Transverse colon (tissue), 4 donors: ENCODE measurements at regions not wholly inside any gene's neighbourhood (a gene's known extent, or its start where the extent isn't known, plus 50 kb on each side); places are given as distances from the start of the nearest gene placed in this dataset.
"Not testable (repeated sequence)": the region's sequence is repeated elsewhere in the genome, so short reads cannot be mapped to it uniquely, and the experiment has no call there.

Experiments used
- DNase-seq: peaks from one replicate; pipeline ENCODE4 v3.0.0-alpha.2; 2019
- H3K27ac ChIP-seq, 4 donors: fragments of 200-600 bp; sonication (generic); 2 replicates each; pipeline ENCODE4 v1.5.1; 2016 to 2018; ENCODE audit warnings: inconsistent platforms in 4 of 4
- H3K27me3 ChIP-seq: fragments of 200-600 bp; sonication (generic); 2 replicates; pipeline ENCODE4 v1.5.1; 2017; ENCODE audit warnings: inconsistent platforms
- H3K36me3 ChIP-seq, 4 donors: fragments of 200-600 bp; sonication (generic); 2 replicates each; pipeline ENCODE4 v1.5.1; 2017 to 2019; ENCODE audit warnings: inconsistent platforms in 4 of 4
- H3K4me1 ChIP-seq, 4 donors: fragments of 200-600 bp; sonication (generic); 2 replicates each; pipeline ENCODE4 v1.5.1; 2017 to 2020; ENCODE audit warnings: inconsistent platforms in 4 of 4
- H3K4me3 ChIP-seq, 4 donors: fragments of 200-600 bp; sonication (generic); 1 replicate in 1 of 4; 2 replicates in 3 of 4; pipeline versions ENCODE4 v1.5.1 to v1.6.1; 2017 to 2019; ENCODE audit warnings: inconsistent platforms in 4 of 4
- H3K9me3 ChIP-seq, 2 donors: fragments of 200-600 bp; sonication (generic); 2 replicates each; pipeline ENCODE4 v1.5.1; 2017 to 2019; ENCODE audit warnings: inconsistent platforms in 2 of 2
- EP300 ChIP-seq: sonication (generic); formaldehyde crosslinking; IDR thresholded peaks from one replicate; pipeline ENCODE4 v1.6.1; 2017; ENCODE audit warnings: antibody characterized with exemption, low read depth
- WGBS, 2 donors: methylation state at CpG; one replicate each; pipeline ENCODE4 v1.1.5; 2018; ENCODE audit warnings: low coverage in 1 of 2; 5-methylcytosine and 5-hydroxymethylcytosine counted together
- in situ Hi-C, 4 donors: fragments of 200-750 bp; cut with MboI; loops; one replicate each; pipeline versions ENCODE4 v1.15.0 to v1.15.1; 2017; ENCODE audit warnings: low sequenced_read_pairs in 3 of 4, low pct_ligation_motif_present in 1 of 4, low pct_unique_long_range_greater_than_20kb in 1 of 4
- intact Hi-C: fragments of 100-400 bp; cut with DNase I; formaldehyde crosslinking; loops from one replicate; pipeline ENCODE4 v1.15.1; 2023; ENCODE audit warnings: low total_unique reads

DNA sequence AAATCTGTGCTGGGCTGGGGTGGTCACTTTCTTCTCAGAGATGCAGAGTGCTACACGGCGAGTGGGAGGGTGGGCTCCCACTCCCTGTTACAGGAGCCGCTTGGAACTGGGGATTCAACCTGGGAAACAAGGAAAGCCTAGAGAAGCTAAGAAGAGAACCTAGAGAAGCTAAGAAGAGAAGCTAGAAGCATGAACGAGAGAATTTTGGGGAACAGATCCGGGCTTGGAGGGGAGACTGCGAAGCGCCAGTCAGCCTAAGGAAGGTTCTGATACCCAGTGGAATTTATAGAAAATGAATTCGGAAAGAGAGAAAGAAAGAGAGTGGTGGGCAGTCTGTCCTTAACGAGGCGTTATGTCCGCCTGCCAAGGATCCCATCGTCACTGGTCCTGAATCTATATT, 492.0 kb downstream of the PRIM2 start:
- WGBS, 2 donors: 19 to 46% methylated on average over 6 to 12 of the region's 12 CpGs
- H3K4me3 ChIP-seq, H3K27ac ChIP-seq, H3K9me3 ChIP-seq, H3K4me1 ChIP-seq, DNase-seq, H3K36me3 ChIP-seq, in situ Hi-C loops, intact Hi-C loops: not testable (repeated sequence)
- H3K27me3 ChIP-seq: peaks cover 55% of the 10 kb centered on the region

DNA sequence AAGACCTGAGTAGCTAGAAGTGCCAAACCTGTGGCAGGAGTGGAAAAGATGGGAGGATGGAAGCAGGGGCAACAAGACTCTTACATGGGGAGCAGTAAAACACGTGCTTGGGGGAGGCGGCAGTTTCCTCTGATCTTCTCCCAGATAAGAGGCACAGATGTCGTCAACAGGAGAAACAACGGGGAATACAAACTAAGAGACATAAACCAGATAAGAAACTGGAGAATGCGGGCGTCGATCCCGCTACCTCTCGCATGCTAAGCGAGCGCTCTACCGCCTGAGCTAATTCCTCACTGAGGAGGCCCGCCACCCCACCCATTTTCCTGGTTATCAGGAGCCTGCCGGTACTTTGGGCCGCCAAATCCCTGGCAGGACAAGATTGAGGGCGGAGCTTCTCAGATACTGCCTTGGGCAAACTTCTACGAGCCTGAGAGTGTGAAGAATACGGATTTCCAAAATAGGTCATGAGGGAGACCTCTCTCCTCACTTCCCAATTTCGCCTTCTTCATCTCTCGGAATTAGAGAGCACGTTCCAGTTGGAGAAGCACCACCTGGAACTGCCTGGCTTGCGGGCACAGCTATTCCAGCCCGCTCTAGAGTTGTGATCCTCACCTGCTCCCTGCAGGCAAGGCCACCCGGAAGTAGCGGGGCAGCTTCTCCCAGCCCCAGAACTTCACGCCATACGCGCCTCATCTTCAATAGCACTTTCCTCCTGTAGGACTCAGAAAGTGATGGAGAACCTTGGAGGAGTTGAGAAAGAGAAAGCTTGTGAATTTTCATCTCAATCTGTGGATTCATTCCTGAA, 496.0 kb downstream of the PRIM2 start:
- H3K9me3 ChIP-seq, in situ Hi-C loops, DNase-seq, intact Hi-C loops, H3K36me3 ChIP-seq, H3K4me3 ChIP-seq, H3K4me1 ChIP-seq, H3K27ac ChIP-seq: not testable (repeated sequence)
- WGBS, 2 donors: 8 to 16% methylated on average over 5 to 28 of the region's 28 CpGs
- H3K27me3 ChIP-seq: peaks cover 77% of the 10 kb centered on the region

DNA sequence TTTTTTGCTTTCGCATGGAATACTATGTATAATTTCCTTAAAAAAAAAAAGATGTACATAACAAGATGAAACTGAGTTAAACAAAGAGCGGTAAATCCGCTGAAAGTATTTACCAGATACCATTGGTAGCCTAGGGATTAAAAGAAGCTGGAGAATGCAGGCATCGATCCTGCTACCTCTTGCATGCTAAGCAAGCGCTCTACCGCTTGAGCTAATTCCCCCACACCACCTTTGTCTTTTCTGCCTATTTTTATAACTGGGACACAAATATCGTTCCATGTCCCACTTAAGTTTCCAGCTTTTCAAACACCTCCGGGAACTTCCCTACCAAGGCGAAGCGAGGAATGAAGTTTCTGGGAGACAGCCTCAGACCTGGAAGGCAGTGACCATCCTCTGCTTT, 498.4 kb downstream of the PRIM2 start:
- WGBS, 2 donors: 15 to 35% methylated on average over 8 to 10 of the region's 10 CpGs
- peaks cover 64% of the 10 kb centered on the region for H3K27me3 ChIP-seq

DNA sequence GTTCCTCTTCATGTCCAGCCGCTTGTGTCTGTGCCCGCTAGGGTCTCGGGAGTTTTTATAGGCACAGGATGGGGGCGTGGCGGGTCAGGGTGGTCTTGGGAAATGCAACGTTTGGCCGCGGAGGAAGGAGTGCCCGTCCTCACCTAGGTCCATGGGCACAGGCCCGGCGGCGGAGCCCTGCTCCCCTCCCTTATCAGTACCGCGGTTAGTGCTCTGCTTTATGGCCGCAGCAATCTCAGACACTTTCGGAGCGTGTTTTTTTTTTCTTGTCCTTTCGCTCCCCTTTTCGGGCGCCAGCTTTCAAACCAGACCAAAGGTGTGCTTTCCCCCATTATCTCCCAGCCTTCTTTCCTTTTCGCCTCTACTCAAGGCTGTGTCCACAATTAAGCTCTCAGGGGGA, 503.9 kb downstream of the PRIM2 start:
- H3K36me3 ChIP-seq, in situ Hi-C loops, H3K27ac ChIP-seq, H3K9me3 ChIP-seq, H3K4me3 ChIP-seq, DNase-seq, H3K4me1 ChIP-seq, intact Hi-C loops: not testable (repeated sequence)
- H3K27me3 ChIP-seq: peaks cover 42% of the 10 kb centered on the region
- 9% methylated on average over 10 of the region's 21 CpGs; no CpG with 5 or more reads in 1 of the 2 donors for WGBS, 2 donors

More for the DNA sequence above, 498.4 kb downstream of the PRIM2 start:
- DNase-seq, H3K4me1 ChIP-seq, intact Hi-C loops, H3K36me3 ChIP-seq, H3K27ac ChIP-seq, H3K4me3 ChIP-seq, H3K9me3 ChIP-seq, in situ Hi-C loops: not testable (repeated sequence)

DNA sequence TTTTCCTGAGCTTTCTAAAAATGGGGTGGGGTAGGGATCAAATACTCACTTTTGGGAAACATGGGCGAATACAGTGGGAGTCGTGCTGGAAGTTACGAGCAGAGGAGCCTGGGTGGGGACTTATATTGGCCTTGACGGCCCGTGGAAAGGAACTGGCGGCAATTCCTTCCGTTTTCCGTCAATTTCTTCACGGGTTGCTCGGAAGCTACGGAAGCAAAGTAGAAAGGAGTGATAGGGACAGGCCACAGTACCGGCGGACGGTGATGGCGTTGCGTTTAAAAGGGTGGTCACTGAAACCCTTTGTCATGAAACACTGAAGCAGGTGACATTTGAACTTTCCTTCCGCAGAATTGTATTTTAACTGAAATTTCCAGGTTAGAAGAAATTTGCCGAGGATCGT, 505.0 kb downstream of the PRIM2 start:
- H3K27ac ChIP-seq, H3K36me3 ChIP-seq, H3K9me3 ChIP-seq, H3K4me1 ChIP-seq, intact Hi-C loops, H3K4me3 ChIP-seq, DNase-seq, in situ Hi-C loops: not testable (repeated sequence)
- WGBS, 2 donors: 17 to 33% methylated on average over 15 to 19 of the region's 19 CpGs
- H3K27me3 ChIP-seq: peaks cover 32% of the 10 kb centered on the region

DNA sequence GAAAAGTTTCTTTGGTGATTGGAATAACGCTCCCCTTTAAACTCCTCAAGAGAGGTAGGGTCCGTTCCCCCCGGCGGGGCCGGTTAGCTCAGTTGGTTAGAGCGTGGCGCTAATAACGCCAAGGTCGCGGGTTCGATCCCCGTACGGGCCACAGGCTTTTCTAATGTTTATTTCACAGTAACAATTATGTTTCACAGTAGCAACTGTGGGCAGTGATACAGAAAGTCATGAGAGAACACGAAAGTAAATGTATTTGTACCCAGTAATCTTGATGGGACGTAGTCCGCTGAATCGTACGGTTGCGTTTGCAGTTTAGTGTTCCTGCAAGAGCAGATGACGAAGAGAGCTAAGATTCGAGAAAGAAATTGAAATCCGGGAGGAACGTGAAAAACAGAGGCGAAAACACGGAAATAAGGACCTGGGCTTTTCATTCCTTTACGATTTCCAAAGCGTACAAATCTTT, 505.5 kb downstream of the PRIM2 start:
- no peak for DNase-seq
- H3K27ac ChIP-seq: no peak overlapping the region
- H3K36me3 ChIP-seq: no peaks in the 10 kb centered on the region
- intact Hi-C loops (no loop called here), in situ Hi-C loops (no loop called here)
- no peak overlapping the region for H3K4me3 ChIP-seq
- 23 to 44% methylated on average over 12 to 27 of the region's 27 CpGs for WGBS, 2 donors
- peaks cover 27% of the 10 kb centered on the region for H3K27me3 ChIP-seq
- TF ChIP-seq EP300: no peak
- no peaks in the 10 kb centered on the region for H3K4me1 ChIP-seq
- no peaks in the 10 kb centered on the region for H3K9me3 ChIP-seq

DNA sequence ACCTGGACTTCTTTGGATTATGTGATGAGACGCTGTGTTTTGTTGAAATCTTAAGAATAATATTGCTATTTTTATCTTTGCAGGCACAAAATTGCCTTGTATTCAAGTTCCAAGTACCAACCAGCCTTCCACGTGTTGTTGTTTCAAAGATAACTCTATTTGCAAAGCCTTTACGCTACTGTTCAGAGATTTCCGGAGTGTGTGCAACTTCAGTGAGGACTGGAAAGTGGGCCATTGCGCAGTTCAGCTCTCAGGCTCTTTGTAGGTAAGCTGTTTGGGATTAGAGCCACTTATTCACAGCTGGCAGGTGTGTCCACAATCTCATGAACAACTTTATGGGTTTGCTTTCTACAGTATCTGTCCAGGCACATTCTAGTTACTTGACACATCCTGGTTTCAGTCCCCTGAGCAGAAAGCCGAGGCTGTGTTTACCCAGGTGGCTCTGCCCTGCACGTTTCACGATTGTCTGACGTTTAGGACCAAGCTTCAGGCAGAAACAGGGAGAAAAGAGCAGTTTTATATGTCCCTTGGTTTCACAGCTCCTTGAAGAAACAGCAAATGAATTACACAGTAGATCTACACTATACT, 520.3 kb downstream of the PRIM2 start:
- H3K4me1 ChIP-seq, H3K4me3 ChIP-seq, DNase-seq, H3K9me3 ChIP-seq, H3K27me3 ChIP-seq, intact Hi-C loops, H3K27ac ChIP-seq, in situ Hi-C loops, H3K36me3 ChIP-seq: not testable (repeated sequence)
- 49 to 59% methylated on average over 5 to 9 of the region's 9 CpGs for WGBS, 2 donors

DNA sequence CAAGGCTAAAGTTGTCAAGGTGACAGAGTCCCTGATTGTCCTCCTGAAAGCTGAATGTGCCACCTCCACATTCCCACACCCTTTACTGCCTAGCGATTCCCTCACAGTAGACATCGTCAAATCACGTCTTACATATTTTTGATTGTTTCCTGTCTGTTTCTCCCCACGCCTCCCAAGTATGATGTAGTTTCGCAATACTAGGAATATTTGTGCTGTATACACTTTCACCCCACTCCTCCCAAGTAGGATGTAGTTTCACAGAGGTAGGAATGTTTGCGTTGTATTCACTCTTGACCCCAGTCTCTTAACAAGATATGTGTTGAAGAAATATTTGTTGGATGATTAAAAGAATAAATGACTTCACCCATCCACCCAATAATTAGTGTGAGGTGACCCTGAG, 524.1 kb downstream of the PRIM2 start:
- in situ Hi-C loops, H3K4me3 ChIP-seq, H3K4me1 ChIP-seq, H3K27ac ChIP-seq, H3K36me3 ChIP-seq, intact Hi-C loops, DNase-seq, H3K9me3 ChIP-seq, H3K27me3 ChIP-seq: not testable (repeated sequence)
- WGBS, 2 donors: 64 to 78% methylated on average over 4 to 6 of the region's 6 CpGs

DNA sequence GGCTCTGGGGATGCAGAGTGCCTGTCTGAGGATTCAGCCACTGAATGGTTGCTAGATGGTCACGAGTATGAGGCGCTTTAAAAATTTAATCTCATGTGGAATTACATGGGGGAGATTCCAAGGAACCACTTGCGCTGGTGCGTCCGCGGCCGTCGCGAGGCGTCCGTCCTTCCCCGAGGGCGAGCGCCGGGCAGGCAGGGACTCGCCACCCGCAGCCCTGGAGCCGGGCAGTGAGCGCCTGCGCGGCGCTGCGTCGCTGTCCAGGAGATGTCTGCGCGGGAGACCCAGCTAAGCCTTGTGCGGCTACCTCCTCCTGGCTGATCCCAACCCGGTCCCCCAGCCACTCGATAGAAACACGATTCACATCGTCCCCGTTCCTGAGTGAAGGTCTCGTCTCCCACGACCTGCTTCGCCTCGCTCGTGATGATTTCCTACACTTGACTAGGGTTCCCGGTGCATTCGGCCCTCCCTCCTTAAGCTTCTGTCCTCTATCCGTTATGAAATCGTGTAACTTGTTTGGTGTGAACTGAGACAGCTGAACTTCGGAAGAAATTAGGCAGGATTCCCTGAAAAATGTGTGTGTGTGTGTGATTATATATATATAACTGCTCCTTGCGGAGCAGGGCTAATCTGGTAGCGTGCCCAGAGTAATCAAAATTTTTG, 536.4 kb downstream of the PRIM2 start:
- H3K4me1 ChIP-seq, H3K9me3 ChIP-seq, H3K27me3 ChIP-seq, H3K4me3 ChIP-seq, H3K36me3 ChIP-seq, H3K27ac ChIP-seq, in situ Hi-C loops, DNase-seq, intact Hi-C loops: not testable (repeated sequence)
- WGBS, 2 donors: 12 to 35% methylated on average over 20 to 24 of the region's 44 CpGs

DNA sequence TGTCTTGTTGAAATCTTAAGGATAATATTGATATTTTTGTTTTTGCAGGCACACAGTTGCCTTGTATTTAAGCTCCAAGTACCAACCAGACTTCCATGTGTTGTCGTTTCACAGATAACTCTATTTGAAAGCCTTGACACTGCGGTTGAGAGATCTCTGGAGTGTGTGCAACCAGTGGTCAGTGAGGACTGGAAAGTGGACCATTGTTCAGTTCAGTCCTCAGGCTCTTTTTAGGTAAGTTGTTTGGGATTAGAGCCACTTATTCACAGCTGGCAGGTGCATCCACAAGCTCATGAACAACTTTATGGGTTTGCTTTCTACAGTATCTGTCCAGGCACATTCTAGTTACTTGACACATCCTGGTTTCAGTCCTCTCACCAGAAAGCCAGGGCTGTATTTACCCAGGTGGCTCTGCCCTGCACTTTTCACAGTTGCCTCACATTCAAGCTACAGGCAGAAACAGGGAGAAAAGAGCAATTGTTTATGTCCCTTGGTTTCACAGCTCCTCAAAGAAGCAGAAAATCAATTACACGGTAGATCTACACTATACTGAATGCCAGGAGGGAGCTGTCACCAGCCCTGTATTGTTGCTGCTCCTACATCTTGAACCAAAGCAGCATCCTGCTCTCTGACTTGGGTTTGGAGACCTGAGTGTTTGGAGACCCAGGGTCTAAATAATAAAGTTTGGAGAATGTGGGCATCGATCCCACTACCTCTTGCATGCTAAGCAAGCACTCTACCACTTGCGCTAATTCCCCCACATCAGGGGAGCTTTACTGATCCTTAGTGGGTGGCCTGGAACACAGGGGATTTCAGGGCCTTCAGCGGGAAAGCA, 543.3 kb downstream of the PRIM2 start:
- H3K4me1 ChIP-seq, DNase-seq, H3K36me3 ChIP-seq, H3K4me3 ChIP-seq, H3K9me3 ChIP-seq, H3K27ac ChIP-seq, H3K27me3 ChIP-seq, intact Hi-C loops, in situ Hi-C loops: not testable (repeated sequence)
- 60 to 81% methylated on average over 1 to 5 of the region's 6 CpGs for WGBS, 2 donors
